NCI-H1092 (cell line): ENCODE measurements at regions not wholly inside any gene's neighbourhood (a gene's known extent, or its start where the extent isn't known, plus 50 kb on each side); places are given as distances from the start of the nearest gene placed in this dataset.

ENCODE experiments used
- DNase-seq: peaks from one replicate; lab custom pipeline; 2025; lab: John Stamatoyannopoulos, UW

DNA sequence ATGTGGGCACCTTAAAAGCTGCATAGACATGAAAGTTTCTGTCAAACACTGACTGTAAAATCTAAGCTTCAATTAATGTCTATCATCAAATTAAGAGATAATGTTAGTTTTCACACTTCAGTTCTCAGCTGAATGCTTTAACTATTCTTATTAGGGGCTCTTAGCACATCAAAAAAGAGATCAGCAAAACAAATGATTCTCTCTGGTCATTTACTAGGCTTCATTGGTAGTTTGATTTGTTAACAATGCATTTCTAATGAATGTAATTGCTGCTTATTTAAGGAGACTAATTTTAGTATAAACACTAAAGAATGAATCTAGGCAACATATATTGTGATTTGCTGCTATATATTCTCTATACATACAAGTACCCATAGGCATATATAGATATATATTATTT, 1182.0 kb downstream of the MAT2B start:
- no peak for DNase-seq

DNA sequence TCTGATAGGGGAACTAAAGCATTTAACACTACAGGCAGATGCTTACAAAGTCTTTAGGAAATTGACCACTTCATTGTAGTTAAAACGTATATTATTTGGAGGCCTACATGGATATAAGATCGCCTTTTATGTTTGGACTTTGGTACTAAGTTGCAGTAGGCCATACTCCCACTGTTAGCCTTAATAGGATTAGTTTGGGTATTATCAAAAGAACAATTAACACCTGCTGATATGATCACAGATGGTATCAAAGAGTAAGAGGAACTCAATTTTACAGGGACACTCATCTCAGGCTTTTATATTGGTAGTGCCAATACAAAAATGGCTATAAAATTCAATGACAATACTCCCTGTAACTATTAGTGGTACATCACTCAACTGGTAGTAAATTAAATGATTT, 1183.0 kb downstream of the MAT2B start:
- no peak for DNase-seq

DNA sequence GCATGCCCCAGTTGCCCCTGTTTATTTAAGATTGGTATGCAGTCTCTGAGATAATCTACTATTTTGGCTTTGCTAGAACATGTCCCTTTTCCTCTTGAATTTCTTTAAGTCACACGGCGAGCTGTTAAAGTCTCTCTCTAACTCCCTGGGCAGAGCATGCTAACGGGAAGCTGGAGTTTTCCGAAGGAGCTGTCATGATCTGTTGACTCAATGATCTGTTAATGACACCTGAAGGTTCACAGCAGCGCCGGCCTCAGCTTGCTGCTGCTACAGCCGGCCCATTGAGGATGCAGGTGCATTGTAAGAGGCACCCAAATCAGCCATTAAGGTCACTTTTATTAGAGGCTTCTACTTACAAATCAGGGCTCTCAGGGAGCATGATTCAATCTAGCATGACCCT, 1203.4 kb downstream of the MAT2B start:
- no peak for DNase-seq

DNA sequence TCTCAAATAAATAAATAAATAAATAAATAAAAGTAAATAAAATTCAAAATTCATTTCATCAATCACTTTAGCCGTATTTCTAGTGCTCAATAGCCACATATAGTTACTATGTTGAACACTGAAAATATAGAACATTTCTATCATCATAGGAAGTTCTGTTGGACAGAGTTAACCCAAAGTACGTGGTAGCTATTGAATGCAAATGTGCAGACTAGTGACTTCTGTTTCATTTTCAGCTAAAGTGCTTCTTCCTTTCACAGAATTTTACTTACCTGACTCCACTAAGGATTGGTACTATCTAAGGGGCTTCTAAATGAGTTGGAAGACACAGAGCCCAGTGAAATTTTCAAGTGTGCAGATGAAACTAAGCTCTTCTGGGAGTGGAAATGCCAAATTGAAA, 1208.3 kb downstream of the MAT2B start:
- DNase-seq, result no peak

DNA sequence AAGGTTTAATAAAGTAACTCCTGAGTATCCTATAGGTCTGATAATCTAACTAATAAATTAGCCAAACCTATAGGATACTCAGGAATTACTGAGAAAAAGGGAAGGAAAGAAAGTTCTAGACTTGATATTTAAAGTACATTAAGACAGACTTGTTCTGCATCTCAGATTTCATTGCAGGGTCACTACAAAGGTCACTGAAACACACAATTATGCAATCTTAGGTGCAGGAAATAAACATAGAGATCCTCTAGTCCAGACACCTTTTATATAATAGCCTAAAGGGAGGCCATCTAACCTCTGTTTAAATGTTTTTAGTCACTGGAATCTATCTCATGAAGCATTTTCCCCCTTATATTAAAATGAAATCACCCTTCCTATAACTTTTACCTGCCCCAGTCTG, 1215.7 kb downstream of the MAT2B start:
- DNase-seq, result no peak

DNA sequence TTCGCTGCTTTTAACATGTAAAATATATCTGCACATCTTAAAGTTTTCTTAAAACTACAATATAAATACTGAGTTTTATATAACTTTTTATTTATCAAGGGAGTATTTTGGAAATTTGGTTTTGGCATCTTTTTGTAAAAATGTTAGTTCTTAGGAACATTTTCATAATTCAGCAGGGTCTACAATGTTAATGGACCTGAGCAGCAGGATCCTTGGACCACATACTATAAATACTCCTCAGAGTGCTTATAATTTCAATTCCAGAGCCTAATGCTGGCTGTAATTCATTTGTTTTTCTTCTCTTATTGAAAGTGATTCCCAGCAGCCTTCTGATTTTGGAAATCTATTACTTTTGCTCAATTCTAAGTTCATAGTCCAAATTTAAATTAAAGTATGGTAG, 1216.2 kb downstream of the MAT2B start:
- no peak for DNase-seq

DNA sequence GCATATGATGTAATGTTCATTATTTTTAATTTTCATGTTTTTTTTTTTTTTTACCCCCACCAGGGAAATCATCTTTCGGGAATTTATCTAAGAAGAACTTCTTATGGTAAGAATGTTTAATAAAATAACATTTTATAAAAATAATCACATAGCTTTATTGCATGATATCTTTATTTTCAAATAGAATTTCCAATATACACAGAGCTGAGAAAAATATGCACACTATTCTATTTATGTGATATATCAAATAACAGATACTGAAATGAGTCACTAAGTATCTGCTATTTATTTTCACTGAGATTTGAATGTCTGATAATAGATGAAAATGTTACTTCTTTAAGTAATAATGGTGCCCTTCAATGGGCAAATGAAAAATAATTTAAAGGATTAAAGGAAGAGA, 1217.3 kb downstream of the MAT2B start:
- DNase-seq, result no peak

DNA sequence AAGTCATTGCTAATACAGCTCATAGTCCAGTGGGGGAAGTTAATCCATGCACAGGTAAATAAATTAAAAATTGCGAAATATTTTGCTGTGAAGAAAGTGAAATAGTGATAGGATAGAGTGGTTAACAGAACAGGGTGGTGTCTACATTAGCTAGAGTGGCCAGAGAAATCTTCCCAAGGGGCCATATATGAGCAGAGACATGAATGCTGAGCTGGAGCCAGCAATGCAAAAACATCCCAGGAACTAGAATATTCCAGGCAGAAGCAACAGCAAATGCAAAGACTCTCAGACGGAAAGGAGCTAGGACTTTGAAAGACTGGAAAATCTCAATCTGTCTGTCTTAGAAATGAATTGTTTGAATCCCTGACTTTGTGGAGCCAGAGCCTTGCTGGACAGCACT, 1221.6 kb downstream of the MAT2B start:
- no peak for DNase-seq

DNA sequence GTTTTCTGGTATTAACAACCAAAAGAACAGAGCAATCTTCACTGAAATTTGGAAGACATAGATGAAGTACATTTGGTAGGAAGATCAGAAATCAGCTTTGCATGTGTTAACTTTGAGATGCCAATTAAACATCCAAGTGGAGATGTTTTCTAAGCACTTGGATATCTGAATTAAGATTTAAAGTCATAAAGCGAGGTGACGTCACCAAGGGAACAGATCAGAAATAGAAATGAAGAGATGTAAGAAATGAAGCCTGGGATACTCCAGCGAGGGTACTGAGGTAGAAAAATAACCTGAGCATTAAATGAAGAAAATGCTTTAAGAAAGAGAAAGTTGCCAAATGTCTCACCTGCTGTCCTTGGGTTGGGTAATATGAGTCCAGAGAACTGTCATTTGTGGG, 1223.3 kb downstream of the MAT2B start:
- DNase-seq, result no peak

DNA sequence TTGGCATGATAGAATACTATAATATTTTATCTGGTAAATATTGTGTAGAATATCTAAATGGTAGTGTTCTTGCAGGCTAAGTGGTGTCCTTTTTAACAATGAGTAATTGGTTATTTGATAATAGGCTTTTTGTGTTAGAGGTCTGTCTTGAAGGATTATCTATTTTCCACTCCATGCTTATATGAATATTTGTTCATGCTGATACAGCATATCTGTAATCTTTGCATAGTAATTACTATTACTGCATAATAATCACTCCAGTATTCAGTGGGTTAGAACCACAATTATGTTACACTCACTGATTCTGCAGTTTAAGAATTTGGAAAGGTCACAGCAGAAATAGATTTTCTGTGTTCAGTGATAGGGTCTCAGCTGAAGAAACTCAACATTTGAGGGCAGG, 1229.9 kb downstream of the MAT2B start:
- no peak for DNase-seq

DNA sequence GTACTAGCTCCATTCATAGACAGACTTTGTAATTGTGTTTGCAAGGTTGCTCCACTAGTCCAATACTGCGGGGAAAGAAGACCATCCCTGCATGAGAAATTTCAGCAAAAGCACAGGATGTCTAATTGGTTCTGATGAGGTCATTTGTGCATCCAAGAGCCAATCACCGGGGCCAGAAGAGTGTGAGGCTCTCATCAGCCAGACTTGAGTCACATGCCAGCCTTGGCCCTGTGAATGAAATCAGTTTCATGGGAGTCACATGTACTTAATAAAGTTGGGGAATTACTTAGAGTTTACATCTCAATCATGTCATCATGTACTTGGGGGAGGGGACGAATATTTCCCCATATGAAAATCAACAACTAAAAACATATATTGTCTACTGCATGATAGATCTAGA, 1236.0 kb downstream of the MAT2B start:
- no peak for DNase-seq

DNA sequence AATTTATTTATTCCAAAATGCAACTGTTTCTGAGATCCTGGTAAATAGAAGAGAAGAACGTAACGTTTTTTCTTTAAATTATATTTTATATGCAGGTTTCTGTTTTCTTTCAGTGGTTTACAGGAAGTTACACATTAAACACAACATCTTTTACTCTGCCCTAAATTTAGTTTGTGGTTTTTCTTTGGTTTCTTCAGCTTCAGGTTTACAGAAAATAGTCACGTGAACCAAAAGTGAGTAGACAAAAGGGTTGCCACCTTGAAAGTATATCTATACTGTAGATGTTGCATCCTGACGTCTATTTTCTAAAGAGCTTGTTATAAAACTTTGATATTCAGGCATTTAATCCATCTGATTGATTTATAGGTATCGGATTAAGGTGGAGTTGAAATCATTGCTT, 1236.6 kb downstream of the MAT2B start:
- DNase-seq, result no peak

DNA sequence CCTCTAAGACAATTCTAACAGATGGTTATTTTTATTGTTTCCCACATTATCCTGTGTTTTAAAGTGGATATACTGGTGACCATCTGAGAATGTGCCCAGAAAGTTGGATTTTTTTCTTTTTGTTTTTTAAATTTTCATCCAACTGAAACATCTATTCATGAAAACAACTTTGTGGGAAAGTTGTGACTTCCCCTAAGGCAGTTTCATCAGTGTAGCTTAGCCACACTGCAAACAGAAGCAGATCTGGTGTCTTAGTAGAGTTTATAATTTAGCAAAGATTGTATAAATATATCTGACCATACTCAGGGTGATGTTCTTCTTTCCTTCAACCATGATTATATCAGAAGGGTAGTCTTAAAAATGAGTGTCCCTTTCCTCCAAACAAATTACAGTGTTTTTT, 1241.3 kb downstream of the MAT2B start:
- DNase-seq, result no peak

DNA sequence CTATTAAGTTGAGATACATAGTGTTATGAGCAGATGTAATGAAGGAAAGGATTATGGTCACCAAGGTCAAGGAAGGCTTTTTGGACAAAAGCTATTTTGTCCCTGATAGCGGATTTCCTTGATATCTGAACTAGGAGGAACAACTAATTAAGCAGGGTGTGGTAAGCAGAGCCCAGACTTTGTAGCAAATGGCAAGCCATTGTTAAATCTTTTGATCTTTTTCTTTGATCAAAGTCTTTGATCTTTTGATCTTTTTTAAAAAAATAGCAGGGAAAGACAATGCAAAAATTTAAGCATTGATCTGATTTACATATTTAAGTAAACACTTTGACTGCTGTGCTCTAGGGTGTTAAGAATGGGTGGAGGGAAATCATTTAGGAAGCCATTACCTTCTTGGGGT, 1242.0 kb downstream of the MAT2B start:
- no peak for DNase-seq

DNA sequence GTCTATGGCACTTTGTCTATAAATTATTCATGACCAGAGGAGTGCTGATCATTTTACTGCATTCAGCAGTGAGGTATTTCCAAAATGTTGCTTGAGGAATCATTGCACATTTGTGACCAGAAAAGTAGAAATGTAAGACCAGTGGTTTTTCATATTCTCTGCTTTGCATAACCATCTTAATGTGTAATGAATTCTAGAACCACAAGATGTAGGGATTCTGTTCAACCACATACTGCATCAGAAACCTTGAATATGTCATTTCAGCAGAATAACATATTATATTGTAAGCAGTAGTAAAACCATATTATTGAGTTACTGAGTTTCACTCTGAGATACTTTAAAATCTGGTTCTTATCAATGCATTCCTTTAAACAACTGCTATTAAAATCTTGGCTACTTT, 1243.4 kb downstream of the MAT2B start:
- DNase-seq, result no peak

DNA sequence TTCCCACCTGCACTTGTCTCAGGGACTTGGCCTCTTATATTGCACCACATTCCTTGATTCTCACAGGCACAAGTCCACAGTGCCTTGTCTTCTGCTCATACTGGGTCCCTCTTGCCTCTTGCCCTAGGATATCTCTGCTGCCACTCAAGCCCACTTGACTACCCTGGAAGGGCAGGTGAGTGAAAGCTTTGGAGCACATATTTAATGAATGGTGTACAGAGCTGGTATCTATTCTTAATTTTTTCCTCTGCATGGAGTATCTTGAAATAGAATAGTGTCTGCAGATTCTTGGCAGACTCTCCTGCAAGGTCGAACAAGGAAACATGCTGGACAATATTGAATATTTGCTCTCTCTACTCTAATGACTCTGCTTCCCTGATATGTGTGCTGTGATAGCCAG, 1248.0 kb downstream of the MAT2B start:
- DNase-seq, result no peak

DNA sequence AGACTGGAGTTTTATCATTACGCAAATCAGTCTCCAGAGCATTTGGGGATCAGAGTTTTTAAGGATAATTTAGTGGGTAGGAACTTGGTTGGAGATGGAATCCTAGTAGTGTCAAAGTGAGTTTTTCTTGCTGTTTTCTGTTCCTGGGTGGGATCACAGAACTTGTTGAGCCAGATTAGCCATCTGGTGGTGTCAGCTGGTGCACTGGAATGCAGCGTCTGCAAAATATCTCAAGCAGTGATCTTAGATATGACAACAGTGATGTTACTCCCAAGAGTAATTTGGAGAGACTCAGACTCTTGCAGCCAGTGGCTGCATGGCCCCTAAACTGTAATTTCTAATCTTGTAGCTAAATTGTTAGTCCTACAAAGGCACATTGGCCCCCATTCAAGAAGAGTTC, 1257.8 kb downstream of the MAT2B start:
- no peak for DNase-seq

DNA sequence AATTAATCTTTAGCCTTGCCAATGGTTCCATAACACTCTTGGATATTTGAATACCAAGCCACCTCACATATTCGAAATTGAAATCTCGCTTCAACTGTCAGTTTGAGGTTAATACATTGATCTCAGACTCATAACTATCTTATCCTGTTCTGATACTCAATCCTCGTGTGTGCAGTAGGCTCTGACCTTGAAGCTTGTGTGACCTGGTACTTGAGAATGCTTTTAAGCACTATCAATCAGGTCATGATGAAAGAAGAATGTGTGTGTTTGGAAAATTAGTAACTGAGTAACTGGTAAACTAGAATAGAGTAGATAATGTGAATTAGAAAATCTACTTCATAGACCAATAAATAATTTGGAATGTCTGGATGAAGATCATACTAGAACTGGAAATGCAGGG, 1266.7 kb downstream of the MAT2B start:
- DNase-seq, result no peak

DNA sequence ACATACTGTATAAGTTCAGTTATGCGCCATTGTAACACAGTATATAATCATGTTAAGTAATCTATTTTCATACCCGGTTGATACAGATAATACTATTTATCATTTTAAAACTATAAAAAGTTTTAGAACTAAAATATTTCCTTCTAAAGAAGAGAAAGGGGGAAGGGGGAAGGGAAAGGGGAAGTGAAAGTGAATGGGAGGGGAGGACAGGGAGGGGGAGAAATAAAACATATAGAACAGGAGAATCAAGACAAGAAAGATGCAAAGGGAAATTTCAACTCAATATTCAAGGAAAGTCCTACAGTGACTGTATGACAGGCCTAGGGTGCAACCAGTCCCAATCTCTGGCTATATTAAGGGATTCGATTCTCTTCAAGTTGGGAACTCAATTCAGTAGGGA, 1278.8 kb downstream of the MAT2B start:
- no peak for DNase-seq

DNA sequence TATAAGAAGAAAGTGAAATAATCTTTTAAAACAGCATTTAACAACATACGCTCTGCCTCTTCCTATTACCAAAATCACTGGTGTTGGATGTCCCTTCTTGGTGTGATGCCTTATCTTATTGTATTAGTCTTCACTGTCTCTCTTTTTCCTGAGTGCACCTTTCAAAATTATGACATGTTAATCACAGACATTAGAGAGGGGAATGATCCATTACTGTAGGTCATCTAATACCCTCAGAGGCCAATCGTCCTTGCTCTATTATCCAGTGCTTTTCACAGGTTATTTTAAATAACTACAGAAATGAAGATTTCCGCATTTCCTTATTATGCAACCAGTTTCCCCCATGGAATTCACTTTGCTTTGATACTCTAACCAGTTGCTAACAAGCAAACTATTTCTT, 1292.7 kb downstream of the MAT2B start:
- DNase-seq, result no peak

DNA sequence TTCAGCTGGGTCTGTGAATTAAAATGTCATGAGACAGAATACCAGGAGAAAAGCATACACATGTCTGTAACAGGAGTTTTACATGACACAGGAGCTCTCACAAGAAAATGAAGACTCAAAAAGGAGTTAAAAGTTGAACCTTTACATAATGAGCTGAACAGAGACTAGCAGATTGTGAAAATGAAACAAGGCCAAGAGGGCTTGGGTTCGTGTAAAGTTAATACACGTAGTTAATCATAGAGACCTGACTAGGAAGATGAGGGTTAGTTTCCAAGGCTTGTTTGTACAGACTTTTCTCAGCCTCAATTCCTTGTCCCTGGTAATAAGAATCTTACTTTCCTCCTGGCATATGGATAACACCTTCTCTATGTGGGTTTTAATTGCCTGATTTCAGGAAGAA, 1294.0 kb downstream of the MAT2B start:
- DNase-seq, result no peak

DNA sequence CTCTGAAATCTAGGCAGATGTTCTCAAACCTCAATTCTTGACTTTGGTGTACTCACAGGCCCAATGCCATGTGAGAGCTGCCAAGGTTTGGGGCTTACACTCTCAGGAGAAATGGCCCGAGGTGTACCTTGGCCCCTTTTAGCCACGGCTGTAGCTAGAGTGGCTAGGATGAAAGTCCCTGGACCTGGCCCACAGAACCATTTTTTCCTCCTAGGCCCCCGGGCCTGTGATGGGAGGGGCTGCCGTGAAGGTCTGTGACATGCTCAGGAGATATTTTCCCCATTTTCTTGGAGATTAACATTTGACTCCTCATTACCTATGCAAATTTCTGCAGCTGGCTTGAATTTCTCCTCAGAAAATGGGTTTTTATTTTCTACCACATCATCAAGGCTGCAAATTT, 1296.5 kb downstream of the MAT2B start:
- no peak for DNase-seq

DNA sequence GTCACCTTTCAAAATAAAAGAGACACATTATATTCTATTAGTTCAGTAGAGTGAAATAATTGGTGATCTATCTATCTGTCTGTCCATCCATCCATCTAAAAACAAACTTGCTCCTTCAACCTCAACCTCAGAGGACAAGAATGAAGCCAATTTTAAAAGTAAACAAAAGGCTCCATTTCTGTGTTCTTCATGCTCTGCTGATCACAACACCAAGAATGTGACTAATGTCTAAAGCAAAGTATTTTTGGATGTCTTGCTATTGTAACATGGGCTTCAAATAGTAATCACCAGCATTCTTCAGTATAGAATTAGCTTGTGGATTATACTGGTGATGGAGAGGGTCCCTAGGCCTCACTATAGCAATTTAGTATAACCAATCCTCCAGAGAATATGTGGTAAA, 1304.4 kb downstream of the MAT2B start:
- DNase-seq, result no peak

DNA sequence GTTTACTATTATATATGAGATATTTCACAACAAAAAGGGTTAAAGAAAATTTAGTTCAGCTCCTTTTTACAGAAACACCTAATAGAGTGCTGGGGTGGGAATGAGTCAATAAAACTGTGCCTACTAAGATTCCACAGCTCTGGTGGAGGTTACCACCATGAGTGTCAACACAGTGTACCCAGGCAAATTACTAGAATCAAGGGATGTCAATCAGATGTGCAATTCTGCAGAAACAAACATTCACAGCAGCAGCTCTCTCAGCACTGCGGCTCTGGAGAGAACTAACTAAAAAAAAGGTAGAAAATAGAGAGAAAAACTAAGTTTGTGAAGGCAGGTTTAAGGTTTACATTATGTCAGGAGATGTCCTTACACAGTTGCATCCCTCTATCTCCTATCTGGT, 1313.0 kb downstream of the MAT2B start:
- DNase-seq, result no peak

DNA sequence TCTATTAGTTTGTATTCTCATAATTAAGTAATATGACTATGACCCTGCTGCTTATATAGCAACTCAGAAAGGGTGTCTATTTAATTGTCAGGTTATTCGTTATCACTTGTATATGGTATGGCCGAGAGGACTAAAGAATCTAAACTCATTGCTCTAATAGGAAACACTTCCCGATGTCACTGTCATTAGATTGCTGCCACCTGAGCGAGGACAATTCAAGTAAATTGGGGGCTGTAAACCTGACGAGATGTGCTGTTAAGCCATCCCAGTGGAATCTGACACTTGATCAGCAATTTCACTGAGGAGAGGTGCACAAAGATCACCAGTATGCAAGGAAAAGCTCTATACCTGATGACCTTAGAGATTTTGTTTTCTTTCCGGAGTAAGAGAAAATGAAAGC, 1319.3 kb downstream of the MAT2B start:
- no peak for DNase-seq
